HG02840 (cell line): ENCODE measurements at regions not wholly inside any gene's neighbourhood (a gene's known extent, or its start where the extent isn't known, plus 50 kb on each side); places are given as distances from the start of the nearest gene placed in this dataset.
A peak's percentile ranks its signal among the peaks of the same experiment; 100 is the strongest.
"Not testable (repeated sequence)": the region's sequence is repeated elsewhere in the genome, so short reads cannot be mapped to it uniquely, and the experiment has no call there.

ENCODE experiments used
- ATAC-seq: cut with Tn5 transposase; IDR thresholded peaks from one replicate; pipeline ENCODE4 v1.9.1; 2021; ENCODE audit warnings: mild to moderate bottlenecking, moderate library complexity, moderate number of reproducible peaks; ENCODE audit not compliant: unreplicated experiment, low FRiP score

GRCh38 chr6:127406722-127407121, 52.5 kb downstream of the KIAA0408 start:
- ATAC-seq = not testable (repeated sequence)

GRCh38 chr6:127406122-127406521, 53.1 kb downstream of the KIAA0408 start:
- ATAC-seq = no peak

GRCh38 chr6:127404594-127405178, 54.5 kb downstream of the KIAA0408 start:
- ATAC-seq = no peak

GRCh38 chr6:127404133-127404532, 55.1 kb downstream of the KIAA0408 start:
- peak; percentile 71 for ATAC-seq

- ATAC-seq = peak; percentile 67
Observed at GRCh38 chr6:127403636-127404035, 55.6 kb downstream of the KIAA0408 start.

GRCh38 chr6:127402890-127403617, 56.1 kb downstream of the KIAA0408 start:
- ATAC-seq = peak; percentile 27

- ATAC-seq = no peak
Observed at GRCh38 chr6:127397729-127398630, 54.6 kb upstream of the ECHDC1 start.

- not testable (repeated sequence) for ATAC-seq
Observed at GRCh38 chr6:127397171-127397597, 53.8 kb upstream of the ECHDC1 start.
